ENCODE measurements at regions not wholly inside any gene's neighbourhood (a gene's known extent, or its start where the extent isn't known, plus 50 kb on each side); places are given as distances from the start of the nearest gene placed in this dataset.

DNA sequence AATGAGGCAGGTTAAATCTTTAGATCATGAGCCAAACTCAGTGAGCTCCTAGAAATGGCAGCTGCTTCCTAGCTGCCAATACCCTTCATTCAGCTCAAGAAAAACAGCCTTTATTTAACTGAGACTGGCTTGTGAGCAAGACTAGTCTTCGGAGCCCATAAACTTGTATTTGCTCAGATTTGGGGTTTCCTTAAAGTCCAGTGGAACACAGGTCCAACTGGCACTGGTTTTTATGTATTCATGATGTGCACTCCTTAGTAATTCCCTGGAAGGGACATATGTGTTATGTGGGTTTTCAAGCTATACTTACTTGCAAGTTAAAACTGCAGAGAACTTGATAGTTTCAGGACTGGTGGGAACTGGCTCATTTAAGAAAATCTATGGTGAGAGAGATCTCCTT is 380.1 kb upstream of the TMEM132C start:
- Mint-ChIP-seq H3K27me3 (no peaks in the 10 kb centered on the region), H3K9me3 (no peaks in the 10 kb centered on the region), H3K36me3 (ENCODE audit: low read depth) (no peaks in the 10 kb centered on the region), H3K4me3 (no peak overlapping the region), H3K4me1 (no peaks in the 10 kb centered on the region), H3K27ac (no peak overlapping the region)
- intact Hi-C loops (cut with micrococcal nuclease): no loop called here
- POLR2A ChIA-PET: no interaction called here
- TF ChIP-seq, protein P1, sequence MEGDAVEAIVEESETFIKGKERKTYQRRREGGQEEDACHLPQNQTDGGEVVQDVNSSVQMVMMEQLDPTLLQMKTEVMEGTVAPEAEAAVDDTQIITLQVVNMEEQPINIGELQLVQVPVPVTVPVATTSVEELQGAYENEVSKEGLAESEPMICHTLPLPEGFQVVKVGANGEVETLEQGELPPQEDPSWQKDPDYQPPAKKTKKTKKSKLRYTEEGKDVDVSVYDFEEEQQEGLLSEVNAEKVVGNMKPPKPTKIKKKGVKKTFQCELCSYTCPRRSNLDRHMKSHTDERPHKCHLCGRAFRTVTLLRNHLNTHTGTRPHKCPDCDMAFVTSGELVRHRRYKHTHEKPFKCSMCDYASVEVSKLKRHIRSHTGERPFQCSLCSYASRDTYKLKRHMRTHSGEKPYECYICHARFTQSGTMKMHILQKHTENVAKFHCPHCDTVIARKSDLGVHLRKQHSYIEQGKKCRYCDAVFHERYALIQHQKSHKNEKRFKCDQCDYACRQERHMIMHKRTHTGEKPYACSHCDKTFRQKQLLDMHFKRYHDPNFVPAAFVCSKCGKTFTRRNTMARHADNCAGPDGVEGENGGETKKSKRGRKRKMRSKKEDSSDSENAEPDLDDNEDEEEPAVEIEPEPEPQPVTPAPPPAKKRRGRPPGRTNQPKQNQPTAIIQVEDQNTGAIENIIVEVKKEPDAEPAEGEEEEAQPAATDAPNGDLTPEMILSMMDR (IDR thresholded peaks at IDR 0.05): no peak
- DNase-seq: no peak
- CTCF ChIA-PET: no interaction called here
- no peak for ATAC-seq (ENCODE audit: low read depth)

DNA sequence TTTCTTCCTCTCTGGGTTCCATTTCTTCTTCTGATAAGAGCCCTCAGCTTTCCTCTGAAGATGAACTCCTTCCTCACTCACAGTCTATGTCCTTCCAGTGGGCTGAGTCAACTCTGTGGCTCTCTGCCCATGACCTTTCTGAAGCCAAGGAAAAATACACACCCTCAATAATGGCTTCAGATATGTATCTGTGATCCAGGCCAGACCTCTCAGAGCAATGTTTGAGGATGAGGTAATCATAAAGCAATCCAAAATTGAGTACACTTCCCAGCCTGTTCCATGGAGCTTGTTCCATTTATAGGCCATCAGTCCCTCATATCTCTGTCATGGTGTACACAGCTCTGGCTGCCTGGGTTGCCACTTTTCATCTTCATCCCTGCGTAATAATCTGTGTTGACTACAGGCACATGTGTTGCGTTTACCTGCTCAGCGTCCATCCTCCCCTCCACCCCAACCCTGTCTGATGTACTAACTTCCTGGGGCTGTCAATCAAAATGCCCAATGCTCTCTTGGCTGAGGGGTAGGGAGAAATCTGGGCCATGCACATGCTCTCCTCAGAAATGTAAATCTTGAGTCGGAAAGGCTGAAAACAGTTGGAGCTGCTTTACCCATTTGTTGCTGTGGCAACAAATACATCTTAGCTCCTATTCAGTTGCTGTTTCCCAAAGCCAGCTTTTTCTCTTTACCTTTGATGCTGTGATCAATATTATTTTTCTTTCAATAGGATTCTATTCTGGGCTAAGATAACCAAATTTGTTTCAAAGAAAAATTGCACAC is 377.8 kb upstream of the TMEM132C start:
- H3K27me3 Mint-ChIP-seq: no peaks in the 10 kb centered on the region
- CTCF ChIA-PET: no interaction called here
- TF ChIP-seq, protein P1 (IDR thresholded peaks at IDR 0.05): no peak

GRCh38 chr12:127893895-127894609 is 372.9 kb upstream of the TMEM132C start:
- intact Hi-C loops (cut with micrococcal nuclease): no loop called here
- no peak overlapping the region for H3K27ac Mint-ChIP-seq
- POLR2A ChIA-PET: no interaction called here
- CTCF ChIA-PET: no interaction called here
- TF ChIP-seq, protein P1 (IDR thresholded peaks at IDR 0.05): no peak
- H3K9me3 Mint-ChIP-seq: no peaks in the 10 kb centered on the region
- H3K27me3 Mint-ChIP-seq: no peaks in the 10 kb centered on the region
- ATAC-seq (ENCODE audit: low read depth): no peak
- H3K4me1 Mint-ChIP-seq: no peaks in the 10 kb centered on the region
- no peak for DNase-seq
- H3K36me3 Mint-ChIP-seq (ENCODE audit: low read depth): no peaks in the 10 kb centered on the region
- no peak overlapping the region for H3K4me3 Mint-ChIP-seq

More for the DNA sequence above, 377.8 kb upstream of the TMEM132C start:
- Mint-ChIP-seq H3K9me3 (no peaks in the 10 kb centered on the region), H3K27ac (no peak overlapping the region), H3K36me3 (ENCODE audit: low read depth) (no peaks in the 10 kb centered on the region), H3K4me3 (no peak overlapping the region), H3K4me1 (no peaks in the 10 kb centered on the region)
- DNase-seq: no peak
- POLR2A ChIA-PET: no interaction called here
- no peak for ATAC-seq (ENCODE audit: low read depth)
- intact Hi-C loops (cut with micrococcal nuclease): no loop called here

- H3K36me3 Mint-ChIP-seq (ENCODE audit: low read depth): no peaks in the 10 kb centered on the region
- H3K27me3 Mint-ChIP-seq: no peaks in the 10 kb centered on the region
- intact Hi-C loops (cut with micrococcal nuclease): no loop called here
- ATAC-seq (ENCODE audit: low read depth): no peak
- H3K27ac Mint-ChIP-seq: no peak overlapping the region
- ChIA-PET CTCF (no interaction called here), POLR2A (no interaction called here)
- H3K4me1 Mint-ChIP-seq: no peaks in the 10 kb centered on the region
- no peak for DNase-seq
- no peak overlapping the region for H3K4me3 Mint-ChIP-seq
- TF ChIP-seq, protein P1 (IDR thresholded peaks at IDR 0.05): no peak
- H3K9me3 Mint-ChIP-seq: no peaks in the 10 kb centered on the region
Observed at GRCh38 chr12:127896661-127897060, 370.3 kb upstream of the TMEM132C start.

GRCh38 chr12:127898616-127899015 is 368.4 kb upstream of the TMEM132C start:
- no peak overlapping the region for H3K4me3 Mint-ChIP-seq
- H3K9me3 Mint-ChIP-seq: no peaks in the 10 kb centered on the region
- H3K4me1 Mint-ChIP-seq: no peaks in the 10 kb centered on the region
- POLR2A ChIA-PET: no interaction called here
- TF ChIP-seq, protein P1 (IDR thresholded peaks at IDR 0.05): no peak
- H3K27ac Mint-ChIP-seq: no peak overlapping the region
- DNase-seq: no peak
- CTCF ChIA-PET: no interaction called here
- no peak for ATAC-seq (ENCODE audit: low read depth)
- no peaks in the 10 kb centered on the region for H3K36me3 Mint-ChIP-seq (ENCODE audit: low read depth)
- intact Hi-C loops (cut with micrococcal nuclease): no loop called here
- no peaks in the 10 kb centered on the region for H3K27me3 Mint-ChIP-seq

Data from activated B cell treated with CpG ODN at 0.5 μM for 24 hours (primary cell).